HepG2 (cell line): ENCODE measurements at regions not wholly inside any gene's neighbourhood (a gene's known extent, or its start where the extent isn't known, plus 50 kb on each side); places are given as distances from the start of the nearest gene placed in this dataset.

Experiments used
- HCFC1 ChIP-seq: fragments of 150-350 bp; IDR thresholded peaks from 2 replicates; pipeline ENCODE4 v1.6.1; 2014; ENCODE audit warnings: low read depth, low read length
- HOXA5 ChIP-seq: sonication (generic); formaldehyde crosslinking; IDR thresholded peaks from 2 replicates; pipeline ENCODE4 v1.4.0; 2020; ENCODE audit warnings: missing genetic modification reagents
- MED8 ChIP-seq: sonication (generic); formaldehyde crosslinking; IDR thresholded peaks from 2 replicates; pipeline ENCODE4 v1.8.1; 2023; ENCODE audit warnings: mild to moderate bottlenecking, missing genetic modification reagents; ENCODE audit not compliant: insufficient replicate concordance
- MIER2 ChIP-seq: IDR thresholded peaks from 2 replicates; pipeline ENCODE4 v1.6.1; 2016; ENCODE audit warnings: missing biosample characterization, missing genetic modification reagents
- MYC ChIP-seq: sonication (generic); formaldehyde crosslinking; IDR thresholded peaks from 2 replicates; pipeline ENCODE4 v1.9.0; 2021; ENCODE audit warnings: missing genetic modification reagents, borderline replicate concordance
- NR2F6 ChIP-seq, 2 experiments: IDR thresholded peaks; 2 replicates each; pipeline ENCODE4 v1.6.1; 2016; ENCODE audit warnings: antibody characterized with exemption in 1 of 2, mild to moderate bottlenecking in 1 of 2
- ONECUT2 ChIP-seq: sonication (generic); formaldehyde crosslinking; IDR thresholded peaks from 2 replicates; pipeline ENCODE4 v1.4.0; 2020; ENCODE audit warnings: missing genetic modification reagents
- PAWR ChIP-seq: sonication (generic); formaldehyde crosslinking; IDR thresholded peaks from 2 replicates; pipeline ENCODE4 v1.4.0; 2020; ENCODE audit warnings: missing genetic modification reagents, mild to moderate bottlenecking, borderline replicate concordance
- RBM39 ChIP-seq: fragments of 200-400 bp; formaldehyde crosslinking; IDR thresholded peaks from one replicate; pipeline ENCODE4 v1.6.1; 2018; ENCODE audit warnings: antibody characterized with exemption, mild to moderate bottlenecking, low read depth, low read length; ENCODE audit not compliant: poor library complexity, severe bottlenecking
- XBP1 ChIP-seq: sonication (generic); formaldehyde crosslinking; IDR thresholded peaks from 2 replicates; pipeline ENCODE4 v1.5.0; 2020; ENCODE audit warnings: missing genetic modification reagents
- ZBTB21 ChIP-seq: sonication (generic); formaldehyde crosslinking; IDR thresholded peaks from 2 replicates; pipeline ENCODE4 v1.4.0; 2020; ENCODE audit warnings: missing genetic modification reagents
- ZFP36 ChIP-seq: fragments of 150-350 bp; IDR thresholded peaks from 2 replicates; pipeline ENCODE4 v1.6.1; 2018; ENCODE audit warnings: borderline replicate concordance, low read length, low read depth; ENCODE audit not compliant: partially characterized antibody
- ZFP41 ChIP-seq: sonication (generic); formaldehyde crosslinking; IDR thresholded peaks from 2 replicates; pipeline ENCODE4 v1.4.0; 2020; ENCODE audit warnings: mild to moderate bottlenecking, missing genetic modification reagents, borderline replicate concordance
- ZNF205 ChIP-seq: IDR thresholded peaks from 2 replicates; pipeline ENCODE4 v1.6.1; 2018; ENCODE audit warnings: missing biosample characterization, missing genetic modification reagents
- ZNF329 ChIP-seq: sonication (generic); formaldehyde crosslinking; IDR thresholded peaks from 2 replicates; pipeline ENCODE4 v1.9.0; 2021; ENCODE audit warnings: low read depth, mild to moderate bottlenecking, missing genetic modification reagents
- ZNF547 ChIP-seq: sonication (generic); formaldehyde crosslinking; IDR thresholded peaks from 2 replicates; pipeline ENCODE4 v1.5.1; 2020; ENCODE audit warnings: mild to moderate bottlenecking, missing genetic modification reagents
- ZNF619 ChIP-seq: sonication (generic); formaldehyde crosslinking; IDR thresholded peaks from 2 replicates; pipeline ENCODE4 v1.4.0; 2020; ENCODE audit warnings: mild to moderate bottlenecking, missing genetic modification reagents
- ZNF737 ChIP-seq: sonication (generic); formaldehyde crosslinking; IDR thresholded peaks from 2 replicates; pipeline ENCODE4 v1.5.0; 2020; ENCODE audit warnings: missing genetic modification reagents, mild to moderate bottlenecking, borderline replicate concordance
- ZNF746 ChIP-seq: sonication (generic); formaldehyde crosslinking; IDR thresholded peaks from 2 replicates; pipeline ENCODE4 v1.8.0; 2022; ENCODE audit warnings: mild to moderate bottlenecking, missing genetic modification reagents
- ZNF761 ChIP-seq: sonication (generic); formaldehyde crosslinking; conservative IDR thresholded peaks from 2 replicates; pipeline ENCODE4 v1.4.0; 2020; ENCODE audit warnings: mild to moderate bottlenecking, missing genetic modification reagents
- ZNF766 ChIP-seq: sonication (generic); formaldehyde crosslinking; IDR thresholded peaks from 2 replicates; pipeline ENCODE4 v1.5.0; 2020; ENCODE audit warnings: missing genetic modification reagents, borderline replicate concordance
- ZNF816 ChIP-seq: sonication (generic); formaldehyde crosslinking; IDR thresholded peaks from 2 replicates; pipeline ENCODE4 v1.8.0; 2022; ENCODE audit warnings: missing genetic modification reagents, mild to moderate bottlenecking, borderline replicate concordance
- ZNF850 ChIP-seq: sonication (generic); formaldehyde crosslinking; conservative IDR thresholded peaks from 2 replicates; pipeline ENCODE4 v1.9.0; 2021; ENCODE audit warnings: mild to moderate bottlenecking, missing genetic modification reagents
- ZSCAN25 ChIP-seq: sonication (generic); formaldehyde crosslinking; IDR thresholded peaks from 2 replicates; pipeline ENCODE4 v1.8.0; 2022; ENCODE audit warnings: mild to moderate bottlenecking, missing genetic modification reagents
- TF ChIP-seq, protein P1 (sequence below): IDR thresholded peaks from 2 replicates; pipeline ENCODE4 v1.6.1; 2016; ENCODE audit warnings: missing compliant biosample characterization, missing genetic modification reagents, borderline replicate concordance
- TF ChIP-seq, protein P2 (sequence below): sonication (generic); formaldehyde crosslinking; IDR thresholded peaks from 2 replicates; pipeline ENCODE4 v1.4.0; 2020; ENCODE audit warnings: mild to moderate bottlenecking, missing genetic modification reagents
- TF ChIP-seq, protein P3 (sequence below): sonication (generic); formaldehyde crosslinking; IDR thresholded peaks from 2 replicates; pipeline ENCODE4 v1.8.1; 2023; ENCODE audit warnings: missing genetic modification reagents, mild to moderate bottlenecking, borderline replicate concordance
- TF ChIP-seq, protein P4 (sequence below): IDR thresholded peaks from 2 replicates; pipeline ENCODE4 v1.6.1; 2016
- TF ChIP-seq, protein P5 (sequence below): sonication (generic); formaldehyde crosslinking; IDR thresholded peaks from 2 replicates; pipeline ENCODE4 v1.4.0; 2020; ENCODE audit warnings: missing genetic modification reagents, borderline replicate concordance

DNA sequence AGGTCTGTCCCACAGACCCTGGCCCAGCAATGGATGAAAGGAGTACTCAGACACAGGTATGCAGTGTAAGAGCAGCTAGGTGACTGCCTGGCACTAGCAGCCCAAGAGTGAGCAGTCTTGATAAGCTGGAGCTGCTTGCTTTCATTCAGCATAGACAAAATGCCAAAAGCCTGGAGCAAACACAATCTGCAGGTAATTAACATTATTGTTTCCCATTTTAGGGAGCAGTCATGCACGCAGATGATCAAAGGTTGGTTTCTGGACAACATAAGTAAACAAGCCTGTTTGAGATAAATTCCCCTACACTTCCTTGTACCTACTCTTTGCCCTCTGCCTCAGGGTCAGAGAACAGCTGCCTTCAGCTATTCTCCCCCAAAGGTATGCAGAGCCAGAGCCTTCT is 73.7 kb upstream of the MSTN start (continued):
- TF ChIP-seq, protein P1, sequence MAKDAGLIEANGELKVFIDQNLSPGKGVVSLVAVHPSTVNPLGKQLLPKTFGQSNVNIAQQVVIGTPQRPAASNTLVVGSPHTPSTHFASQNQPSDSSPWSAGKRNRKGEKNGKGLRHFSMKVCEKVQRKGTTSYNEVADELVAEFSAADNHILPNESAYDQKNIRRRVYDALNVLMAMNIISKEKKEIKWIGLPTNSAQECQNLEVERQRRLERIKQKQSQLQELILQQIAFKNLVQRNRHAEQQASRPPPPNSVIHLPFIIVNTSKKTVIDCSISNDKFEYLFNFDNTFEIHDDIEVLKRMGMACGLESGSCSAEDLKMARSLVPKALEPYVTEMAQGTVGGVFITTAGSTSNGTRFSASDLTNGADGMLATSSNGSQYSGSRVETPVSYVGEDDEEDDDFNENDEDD: no peak
- TF ChIP-seq PAWR (CRISPR knock-in tag) (no peak), ZNF761 (CRISPR knock-in tag) (no peak), HOXA5 (no peak), ZNF850 (no peak), ZBTB21 (no peak), ZNF205 (CRISPR knock-in tag) (0 out of 2 replicates have a peak, but pooled peaks have one; percentile 54), ZNF816 (CRISPR knock-in tag) (0 out of 2 replicates have a peak, but pooled peaks have one; percentile 42), ZSCAN25 (CRISPR knock-in tag) (no peak), ZFP36 (peak; percentile 86), MED8 (CRISPR knock-in tag) (no peak), MIER2 (CRISPR knock-in tag) (no peak), ZNF737 (CRISPR knock-in tag) (no peak), NR2F6 (IDR thresholded peaks at IDR 0.05) (peak; percentile 72), NR2F6 (CRISPR knock-in tag; IDR thresholded peaks at IDR 0.05) (peak; percentile 57), ZFP41 (CRISPR knock-in tag) (no peak), HCFC1 (no peak), XBP1 (CRISPR knock-in tag) (no peak), MYC (CRISPR knock-in tag) (no peak), ZNF547 (CRISPR knock-in tag) (no peak), ZNF329 (CRISPR knock-in tag) (no peak), ZNF766 (CRISPR knock-in tag) (no peak), ZNF746 (CRISPR knock-in tag) (no peak), RBM39 (no peak), ONECUT2 (CRISPR knock-in tag) (no peak), ZNF619 (no peak)
- TF ChIP-seq, protein P2, sequence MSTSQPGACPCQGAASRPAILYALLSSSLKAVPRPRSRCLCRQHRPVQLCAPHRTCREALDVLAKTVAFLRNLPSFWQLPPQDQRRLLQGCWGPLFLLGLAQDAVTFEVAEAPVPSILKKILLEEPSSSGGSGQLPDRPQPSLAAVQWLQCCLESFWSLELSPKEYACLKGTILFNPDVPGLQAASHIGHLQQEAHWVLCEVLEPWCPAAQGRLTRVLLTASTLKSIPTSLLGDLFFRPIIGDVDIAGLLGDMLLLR (CRISPR knock-in tag): no peak
- TF ChIP-seq, protein P3, sequence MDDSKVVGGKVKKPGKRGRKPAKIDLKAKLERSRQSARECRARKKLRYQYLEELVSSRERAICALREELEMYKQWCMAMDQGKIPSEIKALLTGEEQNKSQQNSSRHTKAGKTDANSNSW (CRISPR knock-in tag): no peak
- TF ChIP-seq, protein P4, sequence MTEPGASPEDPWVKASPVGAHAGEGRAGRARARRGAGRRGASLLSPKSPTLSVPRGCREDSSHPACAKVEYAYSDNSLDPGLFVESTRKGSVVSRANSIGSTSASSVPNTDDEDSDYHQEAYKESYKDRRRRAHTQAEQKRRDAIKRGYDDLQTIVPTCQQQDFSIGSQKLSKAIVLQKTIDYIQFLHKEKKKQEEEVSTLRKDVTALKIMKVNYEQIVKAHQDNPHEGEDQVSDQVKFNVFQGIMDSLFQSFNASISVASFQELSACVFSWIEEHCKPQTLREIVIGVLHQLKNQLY: peak; percentile 72; the same call in 1 of the 2 replicates
- TF ChIP-seq, protein P5, sequence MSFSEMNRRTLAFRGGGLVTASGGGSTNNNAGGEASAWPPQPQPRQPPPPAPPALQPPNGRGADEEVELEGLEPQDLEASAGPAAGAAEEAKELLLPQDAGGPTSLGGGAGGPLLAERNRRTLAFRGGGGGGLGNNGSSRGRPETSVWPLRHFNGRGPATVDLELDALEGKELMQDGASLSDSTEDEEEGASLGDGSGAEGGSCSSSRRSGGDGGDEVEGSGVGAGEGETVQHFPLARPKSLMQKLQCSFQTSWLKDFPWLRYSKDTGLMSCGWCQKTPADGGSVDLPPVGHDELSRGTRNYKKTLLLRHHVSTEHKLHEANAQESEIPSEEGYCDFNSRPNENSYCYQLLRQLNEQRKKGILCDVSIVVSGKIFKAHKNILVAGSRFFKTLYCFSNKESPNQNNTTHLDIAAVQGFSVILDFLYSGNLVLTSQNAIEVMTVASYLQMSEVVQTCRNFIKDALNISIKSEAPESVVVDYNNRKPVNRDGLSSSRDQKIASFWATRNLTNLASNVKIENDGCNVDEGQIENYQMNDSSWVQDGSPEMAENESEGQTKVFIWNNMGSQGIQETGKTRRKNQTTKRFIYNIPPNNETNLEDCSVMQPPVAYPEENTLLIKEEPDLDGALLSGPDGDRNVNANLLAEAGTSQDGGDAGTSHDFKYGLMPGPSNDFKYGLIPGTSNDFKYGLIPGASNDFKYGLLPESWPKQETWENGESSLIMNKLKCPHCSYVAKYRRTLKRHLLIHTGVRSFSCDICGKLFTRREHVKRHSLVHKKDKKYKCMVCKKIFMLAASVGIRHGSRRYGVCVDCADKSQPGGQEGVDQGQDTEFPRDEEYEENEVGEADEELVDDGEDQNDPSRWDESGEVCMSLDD: no peak
